ENCODE measurements at regions not wholly inside any gene's neighbourhood (a gene's known extent, or its start where the extent isn't known, plus 50 kb on each side); places are given as distances from the start of the nearest gene placed in this dataset.

GRCh38 chr2:155033652-155034051 lies 335.2 kb downstream of the KCNJ3 start:
- TF ChIP-seq CTCF (IDR thresholded peaks at IDR 0.05) (no peak), EZH2 (IDR thresholded peaks at IDR 0.05; ENCODE audit: borderline replicate concordance, insufficient read depth, low read depth, low read length, poor library complexity, severe bottlenecking) (no peak)

Data from B cell (primary cell).